Endothelial cell of umbilical vein (primary cell): ENCODE measurements at regions not wholly inside any gene's neighbourhood (a gene's known extent, or its start where the extent isn't known, plus 50 kb on each side); places are given as distances from the start of the nearest gene placed in this dataset.

Experiments
- BruUV-seq: library from RNA; stranded (reverse); fragments of 400-500 nt; replicated peaks from 2 replicates; lab custom pipeline; 2021; lab: Mats Ljungman, UMichigan
- CTCF ChIA-PET: fragments of 300-600, 350-600 bp; sonication (Branson Sonifier 250); formaldehyde crosslinking; loops from one replicate; lab custom pipeline; 2021; ENCODE audit warnings: antibody characterized with exemption, inconsistent platforms; lab: Charles Lee
- POLR2A ChIA-PET: fragments of 300-600, 350-600 bp; sonication (Branson Sonifier 250); formaldehyde crosslinking; loops from one replicate; lab custom pipeline; 2021; ENCODE audit warnings: antibody characterized with exemption, inconsistent platforms; lab: Charles Lee
- DNase-seq: peaks from one replicate; pipeline ENCODE4 v3.0.0-alpha.2; 2011; ENCODE audit warnings: low read depth, low spot score
- FAIRE-seq: peaks from 2 replicates; lab custom pipeline; 2011; peaks lifted over from hg19 to GRCh38; lab: Jason Lieb, UNC
- H2AFZ ChIP-seq: 2 replicates; pipeline ENCODE4 v1.6.0; 2012; ENCODE audit warnings: low read depth, low read length, control low read depth, inconsistent platforms
- H3K27ac ChIP-seq: 2 replicates; pipeline ENCODE4 v1.5.1; 2011; ENCODE audit warnings: low read depth, mild to moderate bottlenecking, control low read depth, low read length, moderate library complexity; ENCODE audit not compliant: insufficient read depth
- H3K27me3 ChIP-seq, 2 experiments: 2 replicates each; pipeline versions ENCODE4 v1.6.0 to v1.6.1; 2011; ENCODE audit warnings: low read length in 2 of 2, mixed read lengths in 1 of 2; ENCODE audit not compliant: control insufficient read depth in 2 of 2, insufficient read depth in 2 of 2
- H3K36me3 ChIP-seq, 2 experiments: 2 replicates in 1 of 2; 3 replicates in 1 of 2; pipeline ENCODE4 v1.5.1; 2011; ENCODE audit warnings: low read length in 2 of 2, mild to moderate bottlenecking in 1 of 2, moderate library complexity in 1 of 2; ENCODE audit not compliant: control insufficient read depth in 2 of 2, insufficient read depth in 2 of 2; ENCODE audit errors: extremely low read depth in 1 of 2
- H3K4me1 ChIP-seq: 3 replicates; pipeline ENCODE4 v1.5.1; 2011; ENCODE audit warnings: mild to moderate bottlenecking, low read length; ENCODE audit not compliant: control insufficient read depth, insufficient read depth; ENCODE audit errors: extremely low read depth
- H3K4me2 ChIP-seq: 2 replicates; pipeline ENCODE4 v1.6.1; 2011; ENCODE audit warnings: low read length, control low read depth, mixed read lengths; ENCODE audit not compliant: insufficient read depth
- H3K4me3 ChIP-seq, 3 experiments: fragments of 200-600 bp in 1 of 3; sonication (generic), shearing (Covaris generic) in 1 of 3; replicated peaks in 1 of 3; 2 replicates each; pipeline ENCODE4 v1.5.1; 2011 to 2016; ENCODE audit warnings: control low read depth in 3 of 3, low read length in 3 of 3, mild to moderate bottlenecking in 2 of 3, inconsistent platforms in 1 of 3, low read depth in 1 of 3, moderate library complexity in 1 of 3; ENCODE audit not compliant: insufficient read depth in 1 of 3
- H3K79me2 ChIP-seq: 2 replicates; pipeline ENCODE4 v1.6.0; 2012; ENCODE audit warnings: low read length, inconsistent platforms; ENCODE audit not compliant: control insufficient read depth, insufficient read depth
- H3K9ac ChIP-seq: replicated peaks from 2 replicates; pipeline ENCODE3; 2011; ENCODE audit warnings: low read length, control low read depth; ENCODE audit not compliant: insufficient read depth; ENCODE audit errors: extremely low read depth
- H3K9me1 ChIP-seq: replicated peaks from 3 replicates; pipeline ENCODE4 v1.6.0; 2011; ENCODE audit warnings: mild to moderate bottlenecking, low read length; ENCODE audit not compliant: control insufficient read depth, insufficient read depth; ENCODE audit errors: extremely low read depth
- H3K9me3 ChIP-seq: replicated peaks from 2 replicates; pipeline ENCODE4 v1.5.1; 2012; ENCODE audit warnings: low read length, inconsistent platforms; ENCODE audit not compliant: control insufficient read depth, insufficient read depth
- H4K20me1 ChIP-seq: replicated peaks from 2 replicates; pipeline ENCODE3; 2011; ENCODE audit warnings: mild to moderate bottlenecking, low read length; ENCODE audit not compliant: control insufficient read depth, insufficient read depth; ENCODE audit errors: extremely low read depth
- EZH2 ChIP-seq: IDR thresholded peaks from 2 replicates; pipeline ENCODE4 v1.6.1; 2012; ENCODE audit warnings: borderline replicate concordance, low read depth, mild to moderate bottlenecking, moderate library complexity, low read length, inconsistent platforms; ENCODE audit not compliant: severe bottlenecking
- FOS ChIP-seq: IDR thresholded peaks from 2 replicates; pipeline ENCODE4 v1.6.1; 2011; ENCODE audit warnings: mild to moderate bottlenecking, low read length, moderate library complexity, borderline replicate concordance; ENCODE audit not compliant: insufficient read depth
- GATA2 ChIP-seq: IDR thresholded peaks from 2 replicates; pipeline ENCODE4 v1.7.0; 2011; ENCODE audit warnings: low read depth, mild to moderate bottlenecking, moderate library complexity, mixed read lengths, low read length; ENCODE audit not compliant: insufficient read length, insufficient read depth
- JUN ChIP-seq: IDR thresholded peaks from 2 replicates; pipeline ENCODE4 v1.6.1; 2011; ENCODE audit warnings: borderline replicate concordance, low read depth; ENCODE audit not compliant: insufficient read length, insufficient read depth
- MYC ChIP-seq: IDR thresholded peaks from one replicate; pipeline ENCODE4 v1.6.1; 2011; ENCODE audit warnings: mild to moderate bottlenecking, low read depth, low read length
- POLR2A ChIP-seq: IDR thresholded peaks from 2 replicates; pipeline ENCODE4 v1.6.1; 2012; ENCODE audit warnings: low read depth, mild to moderate bottlenecking, control low read depth, low read length
- POLR2AphosphoS5 ChIP-seq: IDR thresholded peaks from 2 replicates; pipeline ENCODE4 v1.6.1; 2012; ENCODE audit warnings: low read depth, mild to moderate bottlenecking, control low read depth, low read length, moderate library complexity; ENCODE audit not compliant: insufficient read depth
- dilution Hi-C: fragments of 300-500 bp; cut with MboI; formaldehyde crosslinking; loops from one replicate; pipeline ENCODE4 v1.15.0; 2019; ENCODE audit warnings: low sequenced_read_pairs; ENCODE audit not compliant: extremely low pct_ligation_motif_present
- intact Hi-C: fragments of 100-400 bp; cut with micrococcal nuclease; formaldehyde crosslinking; loops from one replicate; pipeline ENCODE4 v1.10.0; 2022
- TF ChIP-seq, protein P1 (sequence below): IDR thresholded peaks from 2 replicates; pipeline ENCODE4 v1.6.1; 2011; ENCODE audit not compliant: insufficient read depth, insufficient read length
- TF ChIP-seq, protein P2 (sequence below), 2 donors: IDR thresholded peaks; 1 replicate in 1 of 2; 2 replicates in 1 of 2; pipeline ENCODE4 v1.5.1; 2011; ENCODE audit warnings: low read length in 2 of 2, mild to moderate bottlenecking in 2 of 2, moderate library complexity in 2 of 2, control low read depth in 1 of 2, inconsistent platforms in 1 of 2, low read depth in 1 of 2; ENCODE audit not compliant: insufficient read depth in 1 of 2; ENCODE audit errors: extremely low read depth in 1 of 2

GRCh38 chr3:118808723-118809122, 225.9 kb downstream of the IGSF11 start:
- dilution Hi-C loops: no loop called here
- intact Hi-C loops: no loop called here
- no TSS peak for BruUV-seq
- Histone ChIP-seq H3K4me3 (no peak overlapping the region), H3K4me1 (no peaks in the 10 kb centered on the region), H3K9ac (no peak overlapping the region), H3K27me3 (no peaks in the 10 kb centered on the region), H3K4me2 (no peak overlapping the region), H3K27ac (no peak overlapping the region), H3K79me2 (no peaks in the 10 kb centered on the region), H4K20me1 (no peaks in the 10 kb centered on the region), H3K9me3 (no peaks in the 10 kb centered on the region), H2AFZ (no peak overlapping the region), H3K36me3 (no peaks in the 10 kb centered on the region), H3K9me1 (no peaks in the 10 kb centered on the region)
- FAIRE-seq (no peak), DNase-seq (no peak)
- ChIA-PET CTCF (interaction anchor here (1.0 kb wide), 1 partner anchor 73 kb away, joined by 3 read pairs; no protein-coding TSS in a partner anchor), POLR2A (no interaction called here)
- TF ChIP-seq GATA2 (no peak), POLR2AphosphoS5 (no peak), JUN (no peak), MYC (no peak), EZH2 (no peak), POLR2A (no peak), FOS (no peak)
- TF ChIP-seq, protein P1, sequence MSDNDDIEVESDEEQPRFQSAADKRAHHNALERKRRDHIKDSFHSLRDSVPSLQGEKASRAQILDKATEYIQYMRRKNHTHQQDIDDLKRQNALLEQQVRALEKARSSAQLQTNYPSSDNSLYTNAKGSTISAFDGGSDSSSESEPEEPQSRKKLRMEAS: no peak
- TF ChIP-seq, protein P2, sequence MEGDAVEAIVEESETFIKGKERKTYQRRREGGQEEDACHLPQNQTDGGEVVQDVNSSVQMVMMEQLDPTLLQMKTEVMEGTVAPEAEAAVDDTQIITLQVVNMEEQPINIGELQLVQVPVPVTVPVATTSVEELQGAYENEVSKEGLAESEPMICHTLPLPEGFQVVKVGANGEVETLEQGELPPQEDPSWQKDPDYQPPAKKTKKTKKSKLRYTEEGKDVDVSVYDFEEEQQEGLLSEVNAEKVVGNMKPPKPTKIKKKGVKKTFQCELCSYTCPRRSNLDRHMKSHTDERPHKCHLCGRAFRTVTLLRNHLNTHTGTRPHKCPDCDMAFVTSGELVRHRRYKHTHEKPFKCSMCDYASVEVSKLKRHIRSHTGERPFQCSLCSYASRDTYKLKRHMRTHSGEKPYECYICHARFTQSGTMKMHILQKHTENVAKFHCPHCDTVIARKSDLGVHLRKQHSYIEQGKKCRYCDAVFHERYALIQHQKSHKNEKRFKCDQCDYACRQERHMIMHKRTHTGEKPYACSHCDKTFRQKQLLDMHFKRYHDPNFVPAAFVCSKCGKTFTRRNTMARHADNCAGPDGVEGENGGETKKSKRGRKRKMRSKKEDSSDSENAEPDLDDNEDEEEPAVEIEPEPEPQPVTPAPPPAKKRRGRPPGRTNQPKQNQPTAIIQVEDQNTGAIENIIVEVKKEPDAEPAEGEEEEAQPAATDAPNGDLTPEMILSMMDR (IDR thresholded peaks at IDR 0.05; ENCODE audit: extremely low read depth in 1 of 2, insufficient read depth in 1 of 2, low read depth in 1 of 2, low read length in 2 of 2): no peak
